ENCODE measurements at regions not wholly inside any gene's neighbourhood (a gene's known extent, or its start where the extent isn't known, plus 50 kb on each side); places are given as distances from the start of the nearest gene placed in this dataset.
"Not testable (repeated sequence)": the region's sequence is repeated elsewhere in the genome, so short reads cannot be mapped to it uniquely, and the experiment has no call there.

- DNase-seq (ENCODE audit: low read depth) = no peak
These were observed 213.8 kb downstream of the DUSP10 start for GRCh38 chr1:221527886-221528624.

GRCh38 chr1:221530159-221530558 lies 211.7 kb downstream of the DUSP10 start:
- DNase-seq (ENCODE audit: low read depth) = not testable (repeated sequence)

- DNase-seq (ENCODE audit: low read depth) = no peak
These were observed 211.1 kb downstream of the DUSP10 start for GRCh38 chr1:221530791-221531190.

- DNase-seq (ENCODE audit: low read depth) = no peak
These were observed 209.7 kb downstream of the DUSP10 start for GRCh38 chr1:221532071-221532773.

- no peak for DNase-seq (ENCODE audit: low read depth)
These were observed 200.6 kb downstream of the DUSP10 start for GRCh38 chr1:221541296-221541695.

GRCh38 chr1:221543529-221544120 lies 198.3 kb downstream of the DUSP10 start:
- DNase-seq (ENCODE audit: low read depth) = no peak

GRCh38 chr1:221548942-221549341 lies 192.9 kb downstream of the DUSP10 start:
- DNase-seq (ENCODE audit: low read depth) = no peak

- DNase-seq (ENCODE audit: low read depth) = no peak
These were observed 192.1 kb downstream of the DUSP10 start for GRCh38 chr1:221549815-221550214.

- not testable (repeated sequence) for DNase-seq (ENCODE audit: low read depth)
These were observed 189.1 kb downstream of the DUSP10 start for GRCh38 chr1:221552792-221553191.

- DNase-seq (ENCODE audit: low read depth) = no peak
These were observed 186.0 kb downstream of the DUSP10 start for GRCh38 chr1:221555689-221556433.

GRCh38 chr1:221556435-221556834 lies 185.5 kb downstream of the DUSP10 start:
- no peak for DNase-seq (ENCODE audit: low read depth)

- DNase-seq (ENCODE audit: low read depth) = no peak
These were observed 184.9 kb downstream of the DUSP10 start for GRCh38 chr1:221557013-221557412.

- no peak for DNase-seq (ENCODE audit: low read depth)
These were observed 183.5 kb downstream of the DUSP10 start for GRCh38 chr1:221558396-221558795.

- DNase-seq (ENCODE audit: low read depth) = no peak
These were observed 182.0 kb downstream of the DUSP10 start for GRCh38 chr1:221559911-221560310.

- no peak for DNase-seq (ENCODE audit: low read depth)
These were observed 179.1 kb downstream of the DUSP10 start for GRCh38 chr1:221562542-221563475.

- DNase-seq (ENCODE audit: low read depth) = no peak
These were observed 178.4 kb downstream of the DUSP10 start for GRCh38 chr1:221563476-221563921.

GRCh38 chr1:221564891-221565290 lies 177.0 kb downstream of the DUSP10 start:
- DNase-seq (ENCODE audit: low read depth) = no peak

- no peak for DNase-seq (ENCODE audit: low read depth)
These were observed 176.2 kb downstream of the DUSP10 start for GRCh38 chr1:221565711-221566110.

GRCh38 chr1:221567859-221568507 lies 173.9 kb downstream of the DUSP10 start:
- DNase-seq (ENCODE audit: low read depth) = no peak

- no peak for DNase-seq (ENCODE audit: low read depth)
These were observed 168.1 kb downstream of the DUSP10 start for GRCh38 chr1:221573756-221574155.

- no peak for DNase-seq (ENCODE audit: low read depth)
These were observed 167.4 kb downstream of the DUSP10 start for GRCh38 chr1:221574529-221574928.
